Esophagus squamous epithelium (tissue), 4 donors: ENCODE measurements at regions not wholly inside any gene's neighbourhood (a gene's known extent, or its start where the extent isn't known, plus 50 kb on each side); places are given as distances from the start of the nearest gene placed in this dataset.
"Not testable (repeated sequence)": the region's sequence is repeated elsewhere in the genome, so short reads cannot be mapped to it uniquely, and the experiment has no call there.

Experiments used
- CTCF ChIP-seq, 6 experiments: fragments of 450-650 bp in 4 of 6; fragments of 200-600 bp in 2 of 6; sonication (generic) in 2 of 6; IDR thresholded peaks; one replicate each; pipeline ENCODE4 v1.5.1; 2016 to 2019; ENCODE audit warnings: antibody characterized with exemption in 6 of 6, mild to moderate bottlenecking in 4 of 6, moderate library complexity in 4 of 6
- POLR2A ChIP-seq, 4 donors: fragments of 450-650 bp; IDR thresholded peaks; one replicate each; pipeline ENCODE4 v1.6.1; 2017; ENCODE audit warnings: antibody characterized with exemption in 4 of 4, mild to moderate bottlenecking in 4 of 4, moderate library complexity in 3 of 4

- not testable (repeated sequence) for TF ChIP-seq CTCF, POLR2A (IDR thresholded peaks at IDR 0.05)
Measured at GRCh38 chr11:70903229-70903628, 349.1 kb downstream of the SHANK2 start.
